ENCODE measurements at regions not wholly inside any gene's neighbourhood (a gene's known extent, or its start where the extent isn't known, plus 50 kb on each side); places are given as distances from the start of the nearest gene placed in this dataset.
A peak's percentile ranks its signal among the peaks of the same experiment; 100 is the strongest.

DNA sequence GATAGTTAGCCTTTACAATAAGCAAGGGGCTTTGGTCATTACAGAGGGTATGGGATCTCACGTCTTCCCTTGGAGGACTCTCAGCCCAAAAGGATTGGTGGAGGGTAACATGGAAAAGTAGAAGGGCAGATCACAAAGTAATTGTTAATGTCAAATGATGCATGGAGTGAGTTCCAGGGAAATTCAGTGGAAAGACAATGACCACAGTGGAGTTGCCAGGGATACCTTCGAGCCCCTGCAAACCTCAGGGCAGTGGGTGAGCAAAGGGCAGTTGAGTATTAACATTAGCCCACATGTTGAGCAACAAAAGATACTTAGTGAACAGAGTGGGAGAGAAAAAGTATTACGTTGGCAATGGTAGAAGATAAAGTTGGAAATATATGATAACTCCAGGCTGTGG is 593.4 kb upstream of the NR2F2 start:
- no peak for ATAC-seq (ENCODE audit: low read depth)
- Histone ChIP-seq H3K36me3 (ENCODE audit: low read depth) (no peaks in the 10 kb centered on the region), H3K27ac (ENCODE audit: poor library complexity, severe bottlenecking) (no peak overlapping the region), H3K4me1 (ENCODE audit: insufficient read depth, poor library complexity, severe bottlenecking) (peaks cover 9% of the 10 kb centered on the region), H3K27me3 (ENCODE audit: insufficient read depth, poor library complexity, severe bottlenecking) (no peaks in the 10 kb centered on the region), H3K4me3 (ENCODE audit: severe bottlenecking) (no peak overlapping the region), H3K9me3 (ENCODE audit: severe bottlenecking) (no peaks in the 10 kb centered on the region)
- DNase-seq (ENCODE audit: low spot score), result no peak
- TF ChIP-seq, protein P1, sequence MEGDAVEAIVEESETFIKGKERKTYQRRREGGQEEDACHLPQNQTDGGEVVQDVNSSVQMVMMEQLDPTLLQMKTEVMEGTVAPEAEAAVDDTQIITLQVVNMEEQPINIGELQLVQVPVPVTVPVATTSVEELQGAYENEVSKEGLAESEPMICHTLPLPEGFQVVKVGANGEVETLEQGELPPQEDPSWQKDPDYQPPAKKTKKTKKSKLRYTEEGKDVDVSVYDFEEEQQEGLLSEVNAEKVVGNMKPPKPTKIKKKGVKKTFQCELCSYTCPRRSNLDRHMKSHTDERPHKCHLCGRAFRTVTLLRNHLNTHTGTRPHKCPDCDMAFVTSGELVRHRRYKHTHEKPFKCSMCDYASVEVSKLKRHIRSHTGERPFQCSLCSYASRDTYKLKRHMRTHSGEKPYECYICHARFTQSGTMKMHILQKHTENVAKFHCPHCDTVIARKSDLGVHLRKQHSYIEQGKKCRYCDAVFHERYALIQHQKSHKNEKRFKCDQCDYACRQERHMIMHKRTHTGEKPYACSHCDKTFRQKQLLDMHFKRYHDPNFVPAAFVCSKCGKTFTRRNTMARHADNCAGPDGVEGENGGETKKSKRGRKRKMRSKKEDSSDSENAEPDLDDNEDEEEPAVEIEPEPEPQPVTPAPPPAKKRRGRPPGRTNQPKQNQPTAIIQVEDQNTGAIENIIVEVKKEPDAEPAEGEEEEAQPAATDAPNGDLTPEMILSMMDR (IDR thresholded peaks at IDR 0.05; ENCODE audit: poor library complexity, severe bottlenecking), result no peak

DNA sequence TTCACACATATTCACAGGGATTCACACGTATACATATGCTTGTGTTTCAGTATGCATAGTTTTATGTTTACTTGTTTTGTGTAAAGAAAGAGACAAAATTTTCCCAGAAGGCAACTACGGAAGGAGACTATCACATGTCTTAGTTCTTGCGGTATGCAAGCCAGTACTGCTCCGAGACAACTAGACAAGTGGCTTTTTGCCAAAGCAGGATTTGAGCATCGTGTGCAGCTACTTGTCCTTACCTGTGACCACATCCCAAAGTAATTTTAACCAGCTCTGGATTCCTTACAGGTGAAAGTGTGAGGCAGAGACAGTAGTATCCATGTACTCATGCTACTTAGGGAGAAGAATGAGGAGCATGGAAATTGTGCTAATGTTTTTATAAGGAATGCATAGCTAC is 591.4 kb upstream of the NR2F2 start:
- Histone ChIP-seq H3K9me3 (ENCODE audit: severe bottlenecking) (no peaks in the 10 kb centered on the region), H3K4me1 (ENCODE audit: insufficient read depth, poor library complexity, severe bottlenecking) (peaks cover 9% of the 10 kb centered on the region), H3K4me3 (ENCODE audit: severe bottlenecking) (no peak overlapping the region), H3K27ac (ENCODE audit: poor library complexity, severe bottlenecking) (no peak overlapping the region), H3K27me3 (ENCODE audit: insufficient read depth, poor library complexity, severe bottlenecking) (no peaks in the 10 kb centered on the region), H3K36me3 (ENCODE audit: low read depth) (no peaks in the 10 kb centered on the region)
- ATAC-seq (ENCODE audit: low read depth), result peak; percentile 92
- DNase-seq (ENCODE audit: low spot score), result no peak
- TF ChIP-seq, protein P1 (IDR thresholded peaks at IDR 0.05; ENCODE audit: poor library complexity, severe bottlenecking), result no peak

DNA sequence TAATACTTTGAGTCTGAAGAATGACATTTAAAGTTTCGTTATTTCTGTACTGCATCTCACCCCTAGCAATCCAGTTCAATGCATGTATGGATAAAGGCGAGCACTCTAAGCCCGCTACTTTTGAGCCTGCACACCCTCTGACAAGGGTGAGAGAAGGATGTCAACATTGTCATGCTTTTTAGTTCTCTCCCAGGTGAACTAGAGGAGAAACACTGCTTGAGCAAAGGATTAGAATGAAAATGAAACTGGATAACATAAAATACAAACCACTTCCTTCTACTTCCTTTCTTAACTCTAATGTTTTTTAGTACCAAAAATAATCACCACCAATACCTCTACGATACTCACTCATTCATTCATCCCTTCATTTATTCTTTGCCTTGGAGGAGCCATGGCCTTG is 588.7 kb upstream of the NR2F2 start:
- ATAC-seq (ENCODE audit: low read depth), result no peak
- TF ChIP-seq, protein P1 (IDR thresholded peaks at IDR 0.05; ENCODE audit: poor library complexity, severe bottlenecking), result no peak
- H3K4me1 ChIP-seq (ENCODE audit: insufficient read depth, poor library complexity, severe bottlenecking), result peaks cover 5% of the 10 kb centered on the region

DNA sequence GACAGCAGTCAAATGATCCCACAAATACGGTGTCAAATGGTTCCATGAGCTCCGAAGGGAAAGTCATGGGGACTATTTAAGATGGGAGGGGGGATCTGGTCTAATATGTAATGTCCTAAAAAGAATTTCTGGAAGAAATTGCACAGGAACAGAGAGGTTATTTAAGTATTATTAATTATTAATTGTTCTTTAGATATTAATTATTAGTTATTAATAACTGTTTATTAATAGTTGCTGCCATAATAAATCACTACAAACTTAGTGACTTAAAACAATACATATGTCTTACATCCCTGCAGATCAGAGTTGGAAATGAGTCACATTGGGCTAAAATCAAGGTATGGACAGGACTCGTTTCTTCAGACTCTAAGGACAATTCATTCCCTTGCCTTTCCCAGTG is 588.2 kb upstream of the NR2F2 start:
- ATAC-seq (ENCODE audit: low read depth) (no peak), DNase-seq (ENCODE audit: low spot score) (no peak)
- TF ChIP-seq, protein P1 (IDR thresholded peaks at IDR 0.05; ENCODE audit: poor library complexity, severe bottlenecking), result no peak
- Histone ChIP-seq H3K4me1 (ENCODE audit: insufficient read depth, poor library complexity, severe bottlenecking) (peaks cover 5% of the 10 kb centered on the region), H3K27ac (ENCODE audit: poor library complexity, severe bottlenecking) (no peak overlapping the region), H3K27me3 (ENCODE audit: insufficient read depth, poor library complexity, severe bottlenecking) (no peaks in the 10 kb centered on the region), H3K36me3 (ENCODE audit: low read depth) (no peaks in the 10 kb centered on the region), H3K4me3 (ENCODE audit: severe bottlenecking) (no peak overlapping the region), H3K9me3 (ENCODE audit: severe bottlenecking) (no peaks in the 10 kb centered on the region)

More for the DNA sequence above, 588.7 kb upstream of the NR2F2 start:
- Histone ChIP-seq H3K9me3 (ENCODE audit: severe bottlenecking) (no peaks in the 10 kb centered on the region), H3K4me3 (ENCODE audit: severe bottlenecking) (no peak overlapping the region), H3K27ac (ENCODE audit: poor library complexity, severe bottlenecking) (no peak overlapping the region), H3K36me3 (ENCODE audit: low read depth) (no peaks in the 10 kb centered on the region), H3K27me3 (ENCODE audit: insufficient read depth, poor library complexity, severe bottlenecking) (no peaks in the 10 kb centered on the region)
- DNase-seq (ENCODE audit: low spot score), result no peak

DNA sequence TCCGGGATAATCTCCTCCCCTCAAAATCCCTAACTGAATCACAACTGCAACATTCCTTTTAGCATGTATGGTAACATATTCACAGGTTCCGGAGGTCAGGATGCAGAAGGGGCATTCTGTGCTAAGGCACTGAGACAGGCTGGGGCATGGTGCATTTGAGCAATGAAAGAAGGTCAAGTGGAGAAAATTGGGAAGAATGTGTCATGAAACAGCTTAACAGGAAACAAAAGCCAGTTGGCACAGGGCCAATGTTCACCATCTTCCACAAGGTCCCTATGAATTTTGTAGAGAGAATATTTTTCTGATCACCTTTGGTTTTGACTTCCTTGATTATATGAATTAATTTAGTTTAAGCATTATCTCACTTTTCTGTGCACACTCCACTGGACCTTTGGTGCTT is 587.7 kb upstream of the NR2F2 start:
- TF ChIP-seq, protein P1 (IDR thresholded peaks at IDR 0.05; ENCODE audit: poor library complexity, severe bottlenecking), result no peak
- Histone ChIP-seq H3K27me3 (ENCODE audit: insufficient read depth, poor library complexity, severe bottlenecking) (no peaks in the 10 kb centered on the region), H3K36me3 (ENCODE audit: low read depth) (no peaks in the 10 kb centered on the region), H3K4me3 (ENCODE audit: severe bottlenecking) (no peak overlapping the region), H3K27ac (ENCODE audit: poor library complexity, severe bottlenecking) (no peak overlapping the region), H3K4me1 (ENCODE audit: insufficient read depth, poor library complexity, severe bottlenecking) (peaks cover 5% of the 10 kb centered on the region), H3K9me3 (ENCODE audit: severe bottlenecking) (no peaks in the 10 kb centered on the region)
- ATAC-seq (ENCODE audit: low read depth) (no peak), DNase-seq (ENCODE audit: low spot score) (no peak)
